NCI-H82 treated with DMSO at 0.1 percent for 48 hours (cell line): ENCODE measurements at regions not wholly inside any gene's neighbourhood (a gene's known extent, or its start where the extent isn't known, plus 50 kb on each side); places are given as distances from the start of the nearest gene placed in this dataset.

Experiments
- DNase-seq: peaks from one replicate; lab custom pipeline; 2025; ENCODE audit not compliant: unreplicated experiment; lab: John Stamatoyannopoulos, UW

DNA sequence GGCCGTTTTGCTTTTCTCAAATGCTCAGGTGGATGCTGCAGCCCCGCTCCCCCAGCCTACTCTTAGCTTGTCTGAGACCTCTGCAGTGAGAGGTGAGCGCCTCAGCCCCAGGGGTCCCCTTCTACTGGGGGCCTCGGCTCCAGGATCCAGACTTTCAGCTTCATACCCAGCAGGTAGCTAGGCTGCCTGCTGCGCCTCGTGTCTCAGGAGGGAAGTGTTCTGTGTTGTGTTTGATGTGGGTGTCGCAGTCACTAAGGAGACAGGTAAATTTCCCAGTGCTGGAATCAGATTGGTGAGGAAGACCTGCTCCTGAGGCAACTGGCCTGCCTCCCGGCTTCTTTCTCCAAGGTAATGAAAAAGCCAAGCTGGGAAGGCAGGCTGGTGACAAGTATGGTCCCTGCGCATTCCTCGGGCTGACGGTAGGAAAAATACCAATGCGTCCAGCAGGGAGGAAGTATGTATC, 604.0 kb upstream of the SALL1 start:
- no peak for DNase-seq

DNA sequence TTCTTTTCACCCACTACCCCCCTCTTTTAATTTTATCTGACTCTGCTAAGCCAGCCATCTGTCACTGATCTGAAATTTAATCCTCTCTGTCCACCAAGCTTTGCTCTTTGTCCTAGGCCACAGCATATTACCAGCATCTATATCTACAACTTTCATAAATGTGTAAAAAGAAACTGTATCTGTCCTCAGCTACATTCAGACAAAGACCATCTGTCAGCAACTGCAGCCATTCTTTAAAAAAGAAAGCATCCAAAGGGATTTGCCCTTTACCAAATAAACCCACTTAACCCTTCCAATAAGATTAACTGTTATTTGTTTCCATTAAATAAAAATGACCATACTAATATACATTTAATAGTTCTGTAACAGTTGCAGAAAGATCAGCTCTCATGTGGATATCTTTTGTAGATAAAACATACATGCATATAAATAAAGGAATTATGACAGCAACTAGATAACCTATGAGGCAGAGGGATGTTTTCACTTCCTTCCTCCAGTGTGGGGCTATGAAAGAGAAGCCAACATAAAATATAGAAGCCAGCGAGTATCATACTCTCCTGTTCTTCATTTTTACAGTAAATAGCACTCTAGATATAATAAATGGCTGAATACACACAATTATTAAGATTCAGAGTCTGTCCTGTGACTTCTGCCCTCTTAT, 602.5 kb upstream of the SALL1 start:
- peak; percentile 92 for DNase-seq

DNA sequence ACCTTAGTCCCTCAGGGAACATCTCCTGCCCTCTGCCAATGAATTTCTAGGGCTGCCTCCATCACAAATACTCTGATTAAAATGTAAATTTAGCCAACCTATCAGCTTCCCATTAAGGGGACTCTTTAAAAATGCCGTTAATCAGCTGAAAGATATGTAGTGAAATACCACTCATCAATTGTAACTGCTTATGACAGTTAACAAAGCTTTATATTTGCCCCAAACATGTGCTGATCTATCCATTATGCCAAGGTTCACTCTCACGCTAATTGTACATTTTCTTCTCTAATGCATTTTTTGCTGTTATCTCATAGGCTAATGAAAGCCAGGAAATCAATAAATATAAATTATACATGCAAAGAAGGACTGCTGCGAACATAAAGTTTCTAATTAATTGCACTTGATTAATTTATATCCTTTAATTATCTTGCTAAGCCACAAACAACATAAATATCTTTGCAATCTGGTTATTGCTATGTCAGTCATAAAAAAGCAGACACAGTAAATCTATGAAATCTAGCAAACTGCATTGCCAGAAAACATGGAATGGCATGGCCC, 601.4 kb upstream of the SALL1 start:
- no peak for DNase-seq

DNA sequence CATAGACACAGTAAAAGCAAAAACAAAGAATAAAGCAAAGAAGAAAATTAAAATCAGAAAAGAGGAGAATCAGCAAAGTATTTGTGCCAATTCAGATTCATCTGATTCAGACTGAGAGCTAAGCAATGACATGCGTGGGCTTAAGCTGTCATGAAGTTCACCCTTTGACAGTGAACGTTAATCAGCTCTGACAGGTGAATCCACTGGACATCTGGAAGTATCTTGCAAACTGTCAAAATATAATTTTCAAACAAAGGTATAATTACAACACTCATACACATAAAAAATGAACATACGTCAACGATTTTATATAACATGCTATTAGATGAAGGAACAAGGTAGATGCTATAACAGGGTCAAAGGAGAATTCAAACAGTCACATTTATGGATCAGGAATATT, 596.3 kb upstream of the SALL1 start:
- peak; percentile 66 for DNase-seq

DNA sequence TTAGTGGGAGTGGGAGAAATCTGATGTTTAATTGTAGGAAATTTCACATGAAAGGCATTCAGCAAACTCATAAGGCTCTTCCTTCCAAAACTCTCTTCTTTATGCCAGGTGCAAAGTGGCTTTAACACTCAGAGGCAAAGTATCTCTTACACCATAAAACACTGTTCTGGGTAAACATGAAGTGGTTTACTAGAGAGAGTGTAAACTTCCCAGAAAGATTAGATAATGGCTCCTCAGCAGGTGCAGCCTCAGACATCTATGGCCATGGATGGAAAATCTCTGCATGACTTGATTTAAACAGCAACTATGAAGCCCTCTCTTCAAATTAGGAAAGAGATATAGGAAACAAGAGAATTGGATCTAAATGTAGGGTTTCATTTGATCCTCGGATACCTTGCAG, 583.1 kb upstream of the SALL1 start:
- no peak for DNase-seq

DNA sequence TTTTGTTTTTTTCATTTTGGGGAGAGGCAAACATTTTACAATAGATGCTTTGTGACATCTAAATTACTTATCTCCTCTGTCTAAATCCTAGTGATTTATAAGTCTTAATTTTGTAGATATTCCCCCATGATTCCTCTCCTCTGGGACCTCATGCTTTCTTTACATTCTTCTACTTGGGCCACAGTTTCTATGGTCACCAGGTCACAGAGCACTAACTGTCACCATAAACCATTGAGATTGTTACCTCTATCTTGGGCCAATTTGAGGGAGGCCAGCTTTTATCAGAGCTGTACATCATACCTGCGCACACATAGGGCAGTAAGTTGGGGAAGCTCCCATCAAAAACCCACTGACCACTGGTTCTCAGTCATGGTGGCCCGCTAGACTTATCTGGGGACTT, 582.1 kb upstream of the SALL1 start:
- DNase-seq: no peak

DNA sequence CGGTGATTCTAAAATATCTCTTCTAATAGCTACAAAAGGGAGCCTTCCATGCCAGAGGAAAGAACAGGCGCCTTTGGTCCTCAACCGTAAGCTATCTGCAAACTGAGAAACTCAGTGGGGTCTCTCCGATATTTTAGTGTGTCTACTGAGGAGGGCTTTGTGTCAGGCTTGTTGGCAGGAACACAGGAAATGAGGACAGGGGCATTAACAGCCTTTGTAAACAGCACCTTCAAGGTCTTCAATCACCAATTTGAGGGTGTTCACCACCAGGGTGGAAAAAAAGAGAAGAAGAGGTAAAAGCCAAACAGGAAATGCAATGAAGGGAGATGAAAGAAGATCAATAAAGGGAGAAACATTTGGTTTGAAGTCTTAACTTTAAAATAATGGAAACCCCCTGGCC, 580.1 kb upstream of the SALL1 start:
- no peak for DNase-seq

DNA sequence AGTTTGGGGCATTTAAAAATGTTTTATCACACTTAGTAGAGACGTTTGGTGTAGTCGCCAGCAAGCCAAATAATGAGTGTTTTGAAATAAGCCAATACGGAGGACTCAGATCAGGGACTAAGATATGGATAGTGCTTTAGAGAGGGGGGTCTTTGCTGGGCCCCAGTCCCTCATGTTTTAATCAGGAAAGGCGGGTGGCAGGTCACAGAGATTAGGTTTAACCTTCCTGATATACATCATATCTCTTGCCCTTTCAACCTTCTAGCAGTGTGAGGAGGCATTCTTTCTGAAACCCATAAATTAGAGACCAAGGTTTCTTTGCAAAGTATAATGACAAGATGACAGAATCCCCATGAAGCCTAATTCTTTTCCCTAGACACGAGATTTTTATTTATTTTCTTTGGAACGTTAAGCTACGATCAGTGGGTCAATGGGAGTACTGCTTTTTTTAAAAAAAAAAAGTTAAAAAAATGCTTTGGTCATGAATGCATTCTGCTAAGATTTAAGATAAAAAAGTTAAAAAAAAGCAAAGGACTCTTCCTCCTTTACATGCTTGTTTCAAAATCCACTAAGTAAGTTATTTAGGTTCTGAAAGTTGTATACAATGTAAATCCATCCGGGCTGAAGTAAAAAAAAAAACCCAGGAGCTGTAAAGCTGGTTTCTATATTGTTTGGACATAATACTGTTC, 572.1 kb upstream of the SALL1 start:
- DNase-seq: no peak

DNA sequence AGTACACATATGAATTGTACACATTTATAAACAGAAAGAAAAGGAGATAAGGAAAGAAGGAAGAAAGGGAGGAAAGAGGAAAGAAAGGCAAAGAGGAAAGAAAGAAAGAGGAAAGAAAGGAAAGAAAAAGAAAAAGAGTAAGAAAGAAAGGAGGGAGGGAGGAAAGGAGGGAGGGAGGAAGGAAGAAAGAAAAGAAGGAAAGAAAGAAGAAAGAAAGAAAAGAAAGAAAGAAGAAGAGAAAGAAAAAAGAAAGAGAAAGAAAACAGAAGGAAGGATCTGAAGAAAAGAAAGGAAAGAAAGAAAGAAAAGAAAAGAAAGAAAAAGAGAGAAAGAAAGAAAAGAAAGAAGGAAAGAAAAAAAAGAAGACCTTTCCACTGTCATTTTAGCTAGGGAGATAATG, 571.4 kb upstream of the SALL1 start:
- no peak for DNase-seq

DNA sequence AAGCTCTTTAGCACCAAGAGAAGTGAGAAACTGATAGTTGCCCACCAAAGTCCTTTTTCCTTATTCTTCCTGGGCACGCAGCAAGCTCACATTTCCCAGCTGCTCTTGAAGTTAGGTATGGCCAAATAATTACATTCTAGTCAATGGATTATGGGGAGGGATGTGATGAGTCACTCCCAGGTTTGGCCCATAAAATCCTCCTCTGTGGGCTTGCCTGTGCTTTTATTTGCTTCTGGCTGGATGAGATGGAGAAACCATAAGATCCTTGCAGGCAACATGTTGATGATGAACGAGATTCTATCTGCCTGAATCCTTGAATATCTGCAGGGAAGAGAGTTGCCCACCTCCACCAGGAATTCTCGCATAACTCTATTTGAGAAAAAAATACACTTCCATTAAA, 568.3 kb upstream of the SALL1 start:
- DNase-seq: no peak

DNA sequence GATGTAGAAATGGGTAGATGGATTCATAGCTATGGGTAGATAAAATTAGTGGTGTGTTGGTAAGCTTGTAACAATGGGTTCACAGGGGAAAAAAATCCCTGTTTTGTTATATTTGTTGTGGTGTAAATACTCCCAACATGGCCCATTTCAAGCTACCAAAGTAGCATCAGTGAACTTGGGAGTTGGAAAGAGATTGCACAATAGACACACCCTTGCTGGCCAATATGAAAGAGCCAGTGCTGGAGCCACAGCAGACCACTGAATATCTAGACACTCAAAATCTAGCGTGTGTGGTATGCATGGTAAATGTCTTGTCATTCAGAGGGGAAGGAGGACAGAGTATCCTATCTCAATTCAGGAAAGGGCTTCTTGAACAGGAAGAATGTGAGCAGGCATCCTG, 565.1 kb upstream of the SALL1 start:
- DNase-seq: no peak

DNA sequence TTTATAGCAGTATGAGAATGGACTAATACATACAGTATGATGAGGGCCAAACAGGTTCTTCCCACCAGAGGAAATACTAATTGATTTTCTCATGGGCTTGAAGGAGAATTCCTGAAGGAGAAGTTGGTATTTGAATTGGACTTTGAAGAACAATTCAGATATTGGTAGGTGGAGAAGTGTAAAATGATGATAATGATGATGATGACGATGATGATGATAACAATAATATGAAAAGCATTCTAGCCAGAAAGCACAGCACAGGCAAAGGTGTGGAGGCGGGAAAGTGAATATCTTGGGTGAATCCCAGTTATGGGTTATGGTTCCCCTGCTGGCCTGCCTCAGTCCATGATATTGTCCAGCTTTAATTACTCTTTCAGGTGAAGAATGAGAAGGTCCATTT, 562.4 kb upstream of the SALL1 start:
- DNase-seq: no peak

DNA sequence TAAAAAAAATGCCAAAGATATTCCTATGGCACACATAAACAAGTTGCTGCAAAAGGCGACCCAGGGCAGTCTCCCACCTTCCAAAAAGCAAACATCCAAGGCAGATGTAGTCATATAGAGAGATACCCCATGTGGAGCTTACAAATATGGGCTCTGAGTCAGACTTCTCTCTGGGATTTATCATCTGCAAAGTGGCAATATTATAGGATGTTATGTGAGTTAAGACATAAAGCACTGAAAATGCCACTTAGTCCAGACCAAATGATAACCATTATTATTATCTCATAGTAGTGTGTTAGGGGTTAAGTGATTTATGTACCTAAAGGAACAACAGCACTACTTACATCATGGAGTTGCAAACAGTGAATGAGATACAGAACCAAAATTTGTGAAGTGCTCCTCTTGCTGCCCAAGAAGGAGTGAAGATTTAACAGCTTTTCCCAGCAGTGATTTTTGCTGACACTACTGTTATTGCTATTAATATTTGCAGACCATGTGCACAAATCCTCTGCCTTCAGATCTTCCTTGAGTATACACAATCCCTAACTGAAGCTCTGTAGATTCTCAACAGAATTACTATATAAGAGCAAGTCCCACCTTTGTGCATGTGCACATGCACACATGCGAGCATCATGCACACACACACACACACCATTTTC, 560.0 kb upstream of the SALL1 start:
- DNase-seq: no peak

DNA sequence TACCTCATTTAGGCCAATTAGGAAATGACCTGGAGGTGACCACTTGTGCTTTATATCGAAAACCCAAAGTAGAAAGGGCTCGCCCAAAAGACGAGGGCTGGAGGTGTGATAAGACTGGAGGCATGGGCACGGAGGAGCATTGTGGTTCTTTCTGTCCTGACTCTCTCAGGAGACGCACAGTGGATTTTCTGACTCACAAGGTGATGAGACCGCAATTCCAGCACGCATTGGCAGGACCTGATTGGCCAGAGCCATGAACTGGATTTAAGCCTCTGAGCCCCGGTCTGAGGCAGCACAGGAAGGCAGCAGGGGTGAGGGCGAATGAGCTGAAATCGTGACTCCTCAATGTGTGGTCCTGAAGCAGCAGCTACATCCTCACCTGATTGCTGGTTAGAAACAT, 559.1 kb upstream of the SALL1 start:
- no peak for DNase-seq

DNA sequence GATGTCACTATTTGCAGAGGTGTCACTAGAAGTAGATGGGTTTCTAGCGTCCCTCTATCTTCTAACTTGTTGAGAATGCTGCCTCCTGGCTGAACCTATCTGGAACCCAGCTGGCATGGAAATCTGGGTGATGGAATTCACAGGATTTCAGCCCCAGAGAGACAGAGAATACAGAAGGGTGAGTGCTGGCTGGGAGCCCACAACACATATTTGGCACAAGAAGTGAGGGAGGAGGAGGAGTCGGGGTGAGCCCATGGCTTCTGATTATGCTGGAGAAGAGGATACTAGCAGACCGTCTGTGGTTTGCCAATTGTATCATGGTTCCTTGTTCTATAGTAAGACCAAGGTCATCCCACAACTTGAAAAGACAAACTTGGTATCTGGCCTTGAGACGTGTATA, 557.8 kb upstream of the SALL1 start:
- DNase-seq: no peak

DNA sequence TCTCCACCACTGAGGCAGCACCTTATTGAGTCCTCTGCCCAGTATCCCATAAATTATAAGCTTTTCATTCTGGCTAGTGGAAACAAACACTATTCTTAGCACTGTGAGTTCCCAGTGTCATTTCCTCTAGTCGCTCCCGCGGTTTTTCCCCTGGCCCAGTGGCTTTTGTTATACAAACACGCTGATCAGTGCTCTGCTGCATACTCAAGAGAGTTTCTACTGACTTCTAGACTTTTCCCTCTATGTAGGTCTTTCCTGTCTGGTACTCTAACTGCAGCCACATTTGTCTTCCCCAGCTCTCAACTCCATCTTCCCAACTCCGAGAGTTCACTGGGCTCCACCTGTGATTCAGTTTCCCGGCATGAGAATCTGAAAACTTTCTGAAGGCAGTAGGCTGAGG, 556.6 kb upstream of the SALL1 start:
- no peak for DNase-seq

DNA sequence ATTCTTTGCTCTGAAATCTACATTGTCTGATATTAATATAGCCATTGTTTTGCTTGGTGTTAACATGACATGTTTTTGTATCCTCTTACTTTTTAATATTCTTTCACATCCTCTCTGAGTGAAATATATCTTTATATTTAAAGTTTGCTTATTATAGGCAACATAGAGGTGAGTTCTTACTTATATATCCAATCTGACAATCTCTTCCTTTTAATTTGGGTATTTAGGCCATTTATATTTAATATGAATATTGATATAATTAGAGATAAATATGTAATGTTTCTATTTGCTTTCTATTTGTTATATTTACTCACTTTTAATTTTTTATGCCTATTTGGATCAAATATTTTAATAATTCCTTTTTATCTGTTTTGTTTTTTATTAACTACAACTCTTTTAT, 554.1 kb upstream of the SALL1 start:
- no peak for DNase-seq

DNA sequence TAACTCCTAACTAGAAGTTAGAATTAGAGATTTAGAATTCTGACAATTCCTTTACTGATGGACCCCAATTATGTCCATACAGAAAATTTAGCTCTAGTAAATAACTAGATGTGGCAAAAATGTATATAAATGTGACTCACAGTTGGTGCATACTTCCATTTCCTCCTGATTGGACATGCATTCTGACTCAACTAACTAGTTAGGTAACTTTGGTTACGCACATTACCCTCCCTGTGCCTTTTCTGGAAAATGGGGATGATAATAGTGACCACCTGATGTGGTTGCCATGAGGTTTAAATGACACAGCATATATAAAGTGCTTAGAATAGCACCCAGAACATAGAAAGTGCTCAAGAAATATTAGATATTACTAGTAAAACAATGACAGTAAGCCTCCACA, 550.0 kb upstream of the SALL1 start:
- DNase-seq: no peak

DNA sequence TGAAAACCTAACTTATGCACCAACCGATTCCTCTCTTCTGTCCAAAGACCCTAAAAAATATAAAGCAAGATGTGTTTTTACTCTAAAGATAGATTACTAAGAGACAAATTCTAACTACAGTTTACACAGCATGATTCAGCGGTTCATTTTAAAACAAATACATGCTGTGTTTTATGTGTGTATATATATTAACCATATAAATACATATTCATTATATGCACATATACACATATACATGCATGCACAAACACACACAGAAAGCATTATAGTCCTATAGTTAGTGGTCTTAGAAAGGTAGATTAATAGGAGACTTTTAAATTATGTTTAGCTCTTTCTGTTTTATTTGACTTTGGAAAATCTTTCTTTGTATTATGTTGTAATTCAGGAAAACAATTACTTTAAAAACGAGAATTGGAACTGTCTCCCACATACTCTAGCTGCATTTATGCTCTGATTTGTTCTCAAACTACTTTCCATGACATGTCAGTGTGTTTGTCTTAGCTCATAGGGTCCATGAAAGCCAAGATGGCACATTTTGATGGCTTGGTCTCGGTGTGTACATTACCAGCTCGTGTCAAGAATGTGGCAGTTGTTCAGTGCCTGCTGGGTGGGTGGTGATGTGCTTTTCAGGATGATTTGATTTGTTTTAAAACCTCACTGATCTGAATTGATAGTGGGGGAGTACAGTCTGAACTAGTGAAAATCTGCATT, 548.8 kb upstream of the SALL1 start:
- DNase-seq: no peak

DNA sequence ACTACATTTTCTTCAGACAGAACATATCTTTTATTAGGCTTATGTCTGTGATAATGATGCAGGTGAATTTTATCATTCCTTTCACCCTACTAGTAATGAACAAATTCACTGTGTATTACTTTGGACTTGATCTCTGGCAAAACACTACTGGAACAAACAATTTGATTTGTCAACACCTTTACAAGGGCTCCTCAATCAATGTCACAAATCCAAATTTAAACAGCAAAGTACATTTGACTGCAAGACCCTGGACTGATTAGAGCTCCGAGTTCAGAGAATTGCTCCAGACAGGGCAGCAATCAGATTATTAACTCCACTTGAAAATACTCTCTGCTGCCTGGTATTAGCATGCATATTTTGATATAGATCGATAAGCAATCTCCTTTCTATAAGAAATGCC, 547.6 kb upstream of the SALL1 start:
- DNase-seq: no peak

DNA sequence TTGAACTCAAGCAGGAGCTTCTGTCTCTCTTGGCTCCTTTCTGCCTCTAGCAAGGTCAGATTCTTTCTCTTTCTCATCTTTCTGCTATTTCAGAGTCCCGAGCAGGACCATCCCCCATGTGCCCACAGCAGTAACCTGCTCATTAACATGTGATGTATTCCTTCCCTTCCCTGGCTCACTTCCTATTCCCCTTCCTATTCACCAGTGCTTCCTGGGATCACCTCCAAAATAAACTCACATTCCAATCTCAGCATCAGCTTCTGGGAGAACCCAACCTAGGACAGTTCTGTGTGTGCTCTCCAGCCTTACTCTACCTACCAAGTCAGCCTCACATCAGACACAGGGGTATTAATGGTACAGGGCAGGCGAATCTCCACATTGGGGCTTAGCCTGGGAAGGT, 546.4 kb upstream of the SALL1 start:
- no peak for DNase-seq

DNA sequence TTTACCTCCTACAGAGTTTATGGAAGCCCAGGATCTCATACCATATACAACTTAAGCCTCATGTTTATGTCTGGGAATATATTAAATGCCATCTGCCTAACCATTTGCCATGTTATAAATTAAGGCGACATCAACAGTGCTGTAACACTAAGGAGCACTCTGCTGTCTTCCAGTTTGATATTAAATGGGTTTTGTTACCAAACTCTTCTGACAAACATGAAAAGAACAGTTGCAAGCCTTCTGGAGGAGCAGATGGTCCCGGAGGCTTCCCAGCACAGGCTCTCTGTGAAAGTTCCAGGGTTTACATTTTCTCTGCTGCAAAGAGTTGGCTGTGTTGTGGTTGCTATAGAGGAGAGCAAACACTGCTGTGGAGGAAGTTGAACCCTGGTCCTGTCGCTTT, 545.3 kb upstream of the SALL1 start:
- peak; percentile 39 for DNase-seq
